DOHH2 (cell line): ENCODE measurements at regions not wholly inside any gene's neighbourhood (a gene's known extent, or its start where the extent isn't known, plus 50 kb on each side); places are given as distances from the start of the nearest gene placed in this dataset.

ENCODE experiments used
- CTCF ChIP-seq: fragments of 200-600 bp; sonication (generic); IDR thresholded peaks from one replicate; pipeline ENCODE4 v1.5.1; 2014; ENCODE audit warnings: antibody characterized with exemption, mild to moderate bottlenecking, low read depth, low read length; ENCODE audit not compliant: poor library complexity, severe bottlenecking
- EZH2phosphoT487 ChIP-seq: fragments of 200-600 bp; sonication (generic); IDR thresholded peaks from 2 replicates; pipeline ENCODE4 v1.6.1; 2017; ENCODE audit warnings: borderline replicate concordance, mild to moderate bottlenecking, antibody characterized with exemption, low read length, moderate library complexity, mixed read lengths

- no peak for TF ChIP-seq CTCF
- no peak for TF ChIP-seq EZH2phosphoT487
These were observed 345.1 kb upstream of the PITX2 start for GRCh38 chr4:110967936-110968335.
